Esophagus (tissue), 2 donors: ENCODE measurements at regions not wholly inside any gene's neighbourhood (a gene's known extent, or its start where the extent isn't known, plus 50 kb on each side); places are given as distances from the start of the nearest gene placed in this dataset.

Experiments used
- H3K27ac ChIP-seq, 2 donors: one replicate each; pipeline ENCODE4 v1.5.1; 2013; ENCODE audit warnings: low read depth in 2 of 2, mild to moderate bottlenecking in 2 of 2, inconsistent platforms in 1 of 2, low read length in 1 of 2, moderate library complexity in 1 of 2
- H3K27me3 ChIP-seq, 2 donors: one replicate each; pipeline ENCODE4 v1.6.1; 2013; ENCODE audit warnings: low read length in 2 of 2, control low read depth in 1 of 2, mild to moderate bottlenecking in 1 of 2; ENCODE audit not compliant: insufficient read depth in 2 of 2, control insufficient read depth in 1 of 2
- H3K36me3 ChIP-seq, 2 donors: one replicate each; pipeline ENCODE4 v1.6.1; 2013; ENCODE audit warnings: low read length in 1 of 2; ENCODE audit not compliant: control insufficient read depth in 2 of 2, insufficient read depth in 2 of 2
- H3K4me1 ChIP-seq, 2 donors: one replicate each; pipeline ENCODE4 v1.6.1; 2013; ENCODE audit warnings: low read length in 1 of 2; ENCODE audit not compliant: control insufficient read depth in 2 of 2, insufficient read depth in 2 of 2
- H3K4me3 ChIP-seq, 2 donors: one replicate each; pipeline ENCODE4 v1.5.1; 2013; ENCODE audit warnings: low read length in 2 of 2, mild to moderate bottlenecking in 2 of 2, low read depth in 1 of 2, moderate library complexity in 1 of 2
- H3K9me3 ChIP-seq, 2 donors: one replicate each; pipeline ENCODE4 v1.6.1; 2013; ENCODE audit warnings: mild to moderate bottlenecking in 2 of 2, low read depth in 1 of 2, low read length in 1 of 2, moderate library complexity in 1 of 2; ENCODE audit not compliant: control insufficient read depth in 2 of 2, insufficient read depth in 1 of 2
- WGBS, 2 donors: extraction: QIAGEN DNeasy Blood & Tissue Kit; methylation state at CpG; one replicate each; pipeline ENCODE4 v1.1.7; 2013; 5-methylcytosine and 5-hydroxymethylcytosine counted together
- donor health status: healthy with polysubstance abuse.
- donor health status: Bipolar disorder and iron deficiency.

GRCh38 chr4:170875868-170876267 lies 786.1 kb upstream of the AADAT start:
- 86 to 96% methylated on average over 1 of the region's 1 CpG for WGBS, 2 donors
- Histone ChIP-seq H3K4me3 (no peak overlapping the region), H3K4me1 (no peaks in the 10 kb centered on the region), H3K27me3 (no peaks in the 10 kb centered on the region), H3K27ac (no peak overlapping the region), H3K36me3 (no peaks in the 10 kb centered on the region), H3K9me3 (no peaks in the 10 kb centered on the region)

- Histone ChIP-seq H3K27ac (no peak overlapping the region), H3K27me3 (no peaks in the 10 kb centered on the region), H3K4me1 (no peaks in the 10 kb centered on the region), H3K4me3 (no peak overlapping the region), H3K36me3 (no peaks in the 10 kb centered on the region), H3K9me3 (no peaks in the 10 kb centered on the region)
Measured at GRCh38 chr4:170872794-170873193, 783.0 kb upstream of the AADAT start.

- Histone ChIP-seq H3K4me3 (no peak overlapping the region), H3K27me3 (no peaks in the 10 kb centered on the region), H3K4me1 (no peaks in the 10 kb centered on the region), H3K36me3 (no peaks in the 10 kb centered on the region), H3K27ac (no peak overlapping the region), H3K9me3 (no peaks in the 10 kb centered on the region)
- 13 to 26% methylated on average over 1 of the region's 1 CpG for WGBS, 2 donors
Measured at GRCh38 chr4:170868170-170868569, 778.4 kb upstream of the AADAT start.

- Histone ChIP-seq H3K27me3 (no peaks in the 10 kb centered on the region), H3K4me1 (no peaks in the 10 kb centered on the region), H3K36me3 (no peaks in the 10 kb centered on the region), H3K27ac (no peak overlapping the region), H3K9me3 (no peaks in the 10 kb centered on the region), H3K4me3 (no peak overlapping the region)
- WGBS, 2 donors = 76 to 80% methylated on average over 1 of the region's 1 CpG
Measured at GRCh38 chr4:170854097-170854496, 764.3 kb upstream of the AADAT start.

GRCh38 chr4:170853422-170854021 lies 763.8 kb upstream of the AADAT start:
- Histone ChIP-seq H3K36me3 (no peaks in the 10 kb centered on the region), H3K4me3 (no peak overlapping the region), H3K4me1 (no peaks in the 10 kb centered on the region), H3K9me3 (no peaks in the 10 kb centered on the region), H3K27ac (no peak overlapping the region), H3K27me3 (no peaks in the 10 kb centered on the region)
- 23 to 26% methylated on average over 8 of the region's 8 CpGs for WGBS, 2 donors

GRCh38 chr4:170849969-170850368 lies 760.2 kb upstream of the AADAT start:
- no peaks in the 10 kb centered on the region for H3K36me3 ChIP-seq
- H3K27ac ChIP-seq = no peak overlapping the region
- no peak overlapping the region for H3K4me3 ChIP-seq
- no peaks in the 10 kb centered on the region for H3K4me1 ChIP-seq
- no peaks in the 10 kb centered on the region for H3K27me3 ChIP-seq
- 77 to 90% methylated on average over 1 of the region's 1 CpG for WGBS, 2 donors
- H3K9me3 ChIP-seq = no peaks in the 10 kb centered on the region

- 85 to 89% methylated on average over 3 of the region's 3 CpGs for WGBS, 2 donors
- Histone ChIP-seq H3K4me1 (no peaks in the 10 kb centered on the region), H3K27me3 (no peaks in the 10 kb centered on the region), H3K36me3 (no peaks in the 10 kb centered on the region), H3K4me3 (no peak overlapping the region), H3K9me3 (no peaks in the 10 kb centered on the region), H3K27ac (no peak overlapping the region)
Measured at GRCh38 chr4:170827562-170828274, 738.0 kb upstream of the AADAT start.

- Histone ChIP-seq H3K4me3 (no peak overlapping the region), H3K27ac (no peak overlapping the region), H3K9me3 (peaks cover 0 to 5% of the 10 kb centered on the region in 2 donors), H3K36me3 (no peaks in the 10 kb centered on the region), H3K4me1 (no peaks in the 10 kb centered on the region), H3K27me3 (no peaks in the 10 kb centered on the region)
- WGBS, 2 donors = 36 to 53% methylated on average over 2 of the region's 2 CpGs
Measured at GRCh38 chr4:170818786-170819185, 729.0 kb upstream of the AADAT start.

GRCh38 chr4:170805352-170805751 lies 715.6 kb upstream of the AADAT start:
- H3K36me3 ChIP-seq = no peaks in the 10 kb centered on the region
- H3K4me3 ChIP-seq = no peak overlapping the region
- no peaks in the 10 kb centered on the region for H3K9me3 ChIP-seq
- WGBS, 2 donors = 74 to 82% methylated on average over 7 of the region's 7 CpGs
- no peak overlapping the region for H3K27ac ChIP-seq
- no peaks in the 10 kb centered on the region for H3K4me1 ChIP-seq
- no peaks in the 10 kb centered on the region for H3K27me3 ChIP-seq

GRCh38 chr4:170804930-170805329 lies 715.2 kb upstream of the AADAT start:
- no peak overlapping the region for H3K4me3 ChIP-seq
- 92 to 94% methylated on average over 11 of the region's 11 CpGs for WGBS, 2 donors
- no peaks in the 10 kb centered on the region for H3K4me1 ChIP-seq
- H3K9me3 ChIP-seq = no peaks in the 10 kb centered on the region
- no peaks in the 10 kb centered on the region for H3K36me3 ChIP-seq
- no peak overlapping the region for H3K27ac ChIP-seq
- H3K27me3 ChIP-seq = no peaks in the 10 kb centered on the region
